ENCODE measurements at regions not wholly inside any gene's neighbourhood (a gene's known extent, or its start where the extent isn't known, plus 50 kb on each side); places are given as distances from the start of the nearest gene placed in this dataset.

DNA sequence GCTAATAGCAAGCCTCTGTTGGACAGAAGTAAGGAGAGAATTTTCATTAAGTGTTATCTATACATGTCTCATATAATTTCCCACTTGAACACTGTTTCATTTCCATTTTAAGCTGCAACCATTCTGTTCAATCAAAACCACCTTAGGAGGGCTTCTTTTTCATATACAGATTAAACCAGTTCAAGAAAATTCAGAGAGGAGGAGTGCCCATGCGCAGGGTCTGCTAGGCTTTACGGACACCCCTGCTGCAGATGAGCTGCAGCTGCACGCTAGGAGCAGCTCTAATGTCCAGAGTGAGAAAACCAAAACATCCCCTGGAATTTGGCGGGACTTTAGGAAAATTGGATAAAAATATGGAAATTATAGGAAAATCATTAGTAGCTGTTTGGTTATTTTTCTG, 541.0 kb downstream of the SPRY1 start:
- TF ChIP-seq CTCF (IDR thresholded peaks at IDR 0.05) (no peak), EP300 (IDR thresholded peaks at IDR 0.05) (no peak), POLR2A (IDR thresholded peaks at IDR 0.05) (no peak)

Measured in sigmoid colon (tissue), 4 donors.